Dedifferentiated amniotic fluid mesenchymal stem cell (primary cell): ENCODE measurements at regions not wholly inside any gene's neighbourhood (a gene's known extent, or its start where the extent isn't known, plus 50 kb on each side); places are given as distances from the start of the nearest gene placed in this dataset.

Experiments used
- DNase-seq: peaks from one replicate; pipeline ENCODE4 v3.0.0-alpha.2; 2016; ENCODE audit errors: extremely low spot score

DNA sequence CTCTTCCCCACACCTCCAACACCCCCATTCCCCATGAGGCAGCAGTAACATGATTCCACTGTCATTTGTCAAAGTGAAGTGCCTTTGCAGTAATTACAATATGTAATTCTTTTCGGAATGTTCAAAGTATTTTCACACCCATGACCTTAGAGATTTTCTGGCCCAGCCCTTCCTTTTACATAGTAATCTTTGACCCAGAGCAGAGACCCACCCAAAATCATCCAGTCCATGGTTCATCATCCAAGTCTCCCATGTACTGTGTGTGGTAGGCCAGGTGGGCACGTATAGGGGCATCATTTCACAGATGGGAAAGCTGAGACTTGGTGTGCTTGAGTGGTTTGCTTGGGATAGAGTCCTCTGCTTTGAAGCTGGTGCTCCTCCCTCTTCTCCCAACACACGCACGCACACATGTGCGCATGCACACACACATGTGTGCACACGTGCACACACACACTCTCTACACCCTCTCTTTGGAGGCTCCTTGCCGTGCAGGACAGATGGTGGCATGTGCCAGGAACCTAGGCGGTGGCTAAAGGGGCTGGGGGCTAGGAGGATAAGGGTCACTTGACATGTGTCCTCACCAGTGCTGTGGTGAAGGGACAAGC lies 284.7 kb upstream of the ROPN1 start:
- no peak for DNase-seq

DNA sequence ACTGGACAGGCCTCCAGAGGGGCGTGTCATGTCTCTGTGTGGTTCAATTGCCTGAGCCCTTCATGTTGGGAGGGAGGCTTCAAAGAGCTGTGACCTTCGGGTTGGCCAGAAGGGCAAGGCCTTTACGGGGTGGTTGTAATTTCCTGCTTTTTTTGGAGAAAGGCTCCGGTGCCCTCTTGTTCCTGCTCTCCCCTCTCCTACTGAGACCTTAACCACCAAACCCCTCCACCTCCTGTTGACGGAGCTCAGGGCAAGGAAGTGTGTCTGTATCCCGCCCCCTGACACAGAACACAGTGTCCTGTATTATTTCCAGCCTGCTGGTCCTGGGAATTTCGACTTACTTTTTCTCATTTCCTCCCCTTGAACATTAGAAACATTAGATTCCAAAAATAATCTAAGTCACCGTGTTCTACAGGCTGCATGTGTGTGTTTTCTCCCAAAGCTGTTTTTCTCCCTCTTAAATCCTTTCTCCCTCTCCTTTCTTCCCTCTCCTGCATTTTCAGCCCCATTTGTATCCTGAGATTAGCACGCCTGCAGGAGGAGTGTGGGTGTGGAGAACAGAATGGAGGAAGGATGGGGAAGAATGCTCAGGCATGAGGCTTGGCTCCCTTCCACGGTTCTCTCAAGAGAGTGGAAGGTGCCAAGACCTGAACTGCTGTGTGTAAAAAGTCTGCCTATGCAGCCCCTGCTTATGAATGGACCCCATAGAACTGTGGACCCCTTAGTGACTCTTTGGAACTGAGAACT lies 285.4 kb upstream of the ROPN1 start:
- no peak for DNase-seq

DNA sequence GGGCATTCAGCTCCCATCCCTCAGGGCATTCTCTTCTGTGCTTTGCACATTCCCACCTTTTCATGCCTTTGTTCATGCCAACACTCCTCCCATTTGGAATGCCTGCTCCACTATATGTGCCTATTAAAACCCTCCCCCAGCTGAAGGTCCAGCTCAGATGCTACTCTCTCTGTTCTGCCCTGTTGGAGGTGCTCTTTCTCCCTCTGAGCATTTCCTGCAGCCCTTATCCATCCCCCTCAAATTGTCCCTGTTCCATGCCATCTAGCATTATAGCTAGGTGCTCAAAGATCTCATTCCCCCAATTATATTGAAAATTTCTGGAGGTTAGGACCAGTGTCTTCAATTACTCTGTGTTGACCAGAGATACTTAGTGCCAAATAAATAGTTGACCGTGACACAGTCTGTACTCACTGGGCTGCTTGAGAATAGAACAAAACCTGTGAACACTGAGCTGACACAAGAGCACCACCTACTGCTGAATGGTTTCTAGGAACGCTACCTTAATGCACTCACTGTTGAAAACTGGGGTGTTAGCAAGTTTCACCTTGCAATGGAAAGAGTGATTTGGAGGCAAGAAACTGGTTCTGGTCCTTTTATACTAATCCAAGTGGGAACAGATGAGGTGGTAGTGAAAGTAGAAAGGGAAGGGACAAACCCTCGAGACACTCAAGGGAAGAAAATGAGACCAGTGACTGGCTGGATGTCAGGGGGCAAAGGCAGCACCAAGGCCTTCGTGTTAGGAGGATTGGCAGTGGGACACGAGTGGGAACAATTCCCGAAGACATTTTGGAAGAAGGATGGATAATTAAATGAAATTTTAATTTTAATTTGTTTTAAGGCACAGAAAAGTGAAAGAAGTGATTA lies 289.8 kb upstream of the ROPN1 start:
- DNase-seq: peak; percentile 33

DNA sequence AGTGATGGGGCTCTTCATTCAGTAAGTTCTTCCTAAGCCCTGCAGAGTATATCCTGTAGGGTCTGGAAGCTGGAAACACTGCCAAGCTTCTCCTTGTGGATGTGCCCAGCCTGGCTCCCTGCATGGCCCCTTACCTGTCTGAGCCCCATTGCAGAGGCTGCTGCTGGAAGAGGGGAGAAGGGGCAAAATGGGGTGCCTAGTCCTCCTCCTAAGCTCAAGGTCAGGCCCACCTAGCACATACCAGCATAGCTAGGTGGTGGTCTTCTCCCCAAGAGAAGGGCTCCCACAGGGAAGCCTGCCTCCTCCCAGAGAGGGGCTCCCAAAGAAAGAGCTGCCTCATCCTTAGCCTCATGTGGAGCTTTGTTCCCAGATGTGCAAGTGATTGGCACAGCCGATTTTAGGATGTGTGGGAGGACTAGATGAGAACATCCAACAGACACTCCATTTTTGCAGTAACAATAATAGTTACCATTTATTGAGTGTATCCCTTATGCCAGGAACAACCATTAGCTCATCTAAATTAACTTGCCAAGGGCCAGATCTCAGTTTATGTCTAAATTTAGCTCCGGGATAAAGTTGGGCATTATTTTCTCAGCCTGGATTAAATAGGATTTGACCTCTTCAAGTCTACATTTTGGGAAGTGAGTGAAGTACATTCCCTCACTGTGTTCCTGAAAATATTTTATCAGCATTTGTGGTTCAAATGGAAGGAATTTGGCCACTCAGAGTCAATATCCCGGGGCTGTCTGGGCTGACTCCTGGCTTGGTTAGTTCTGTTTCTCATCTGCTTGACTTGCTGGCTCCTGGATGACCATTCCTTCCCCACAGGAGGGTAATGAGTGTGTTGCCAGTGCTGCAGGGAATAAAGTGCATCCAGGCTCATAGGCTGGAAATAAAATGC lies 291.1 kb upstream of the ROPN1 start:
- peak; percentile 69 for DNase-seq

DNA sequence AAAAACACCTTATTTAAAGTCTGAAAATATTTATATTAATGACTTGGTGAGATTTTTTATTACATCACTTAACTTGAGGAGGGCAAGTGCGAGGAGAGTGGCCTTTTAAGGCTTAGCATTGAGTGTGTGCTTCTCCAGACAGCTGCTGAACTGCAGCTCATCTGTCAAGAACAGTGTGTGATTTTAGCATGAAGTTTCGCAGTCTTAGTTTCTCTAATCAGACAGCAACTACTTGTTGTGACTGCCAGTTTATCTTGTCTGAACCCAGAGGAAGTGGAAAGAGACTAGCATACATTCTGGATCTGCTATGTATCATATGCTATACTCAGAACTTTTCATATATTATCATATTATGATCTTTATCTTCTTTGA lies 291.7 kb upstream of the ROPN1 start:
- no peak for DNase-seq

DNA sequence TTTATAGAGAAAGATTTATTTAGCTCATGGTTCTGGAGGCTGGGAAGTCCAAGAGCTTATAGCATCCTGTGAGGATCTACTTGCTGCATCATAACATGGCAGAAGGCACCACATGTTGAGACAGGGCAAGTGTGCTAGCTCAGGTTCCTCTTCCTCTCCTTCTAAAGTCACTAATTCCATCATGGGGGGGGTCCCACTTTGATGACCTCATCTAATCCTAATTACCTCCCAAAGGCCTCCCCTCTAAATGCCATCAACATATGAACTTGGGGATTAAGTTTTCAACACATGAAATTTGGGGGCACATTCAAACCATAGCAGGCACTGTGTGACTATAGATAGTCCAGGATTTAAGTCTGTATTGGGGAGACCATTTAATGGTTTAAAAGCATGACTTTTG lies 297.1 kb upstream of the ROPN1 start:
- DNase-seq: no peak

DNA sequence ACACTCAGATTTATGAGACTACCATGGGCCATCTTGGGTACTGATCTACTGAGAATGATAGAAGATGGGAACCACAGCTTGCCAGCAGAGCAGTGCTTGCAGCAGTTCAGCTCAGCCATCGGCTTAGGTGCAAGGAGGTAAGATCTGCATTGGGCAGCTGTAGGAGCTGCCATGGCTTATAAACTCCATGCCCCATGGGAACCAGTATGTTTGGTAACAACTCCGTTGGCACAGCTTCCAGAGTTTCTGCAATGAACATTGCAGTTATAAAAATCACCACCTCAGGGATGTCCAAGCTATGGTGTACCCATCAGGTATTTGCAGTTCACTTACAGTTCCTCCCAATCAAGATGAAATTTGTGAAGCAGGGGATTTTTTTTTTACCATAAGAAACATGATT lies 299.1 kb upstream of the ROPN1 start:
- no peak for DNase-seq

DNA sequence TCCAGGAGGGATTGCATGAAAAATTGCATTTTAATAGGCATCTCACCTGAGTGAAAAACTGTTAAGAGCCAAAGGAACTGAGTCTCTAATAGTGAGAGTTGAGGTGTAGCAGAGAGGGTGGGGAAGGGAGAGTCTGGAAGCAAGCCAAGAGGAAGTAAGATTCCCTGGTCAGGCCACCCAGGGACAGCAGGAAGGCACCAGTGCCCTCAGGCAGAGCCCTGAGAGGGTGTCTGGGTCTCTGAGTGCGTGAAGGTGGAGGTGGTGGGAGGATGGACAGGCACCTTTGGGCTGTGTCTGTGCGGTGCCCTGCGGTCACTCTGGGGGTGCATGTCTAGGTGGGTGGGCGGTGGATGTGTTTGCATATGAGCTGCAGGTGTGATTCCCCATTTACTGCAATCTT lies 300.4 kb upstream of the ROPN1 start:
- DNase-seq: no peak

DNA sequence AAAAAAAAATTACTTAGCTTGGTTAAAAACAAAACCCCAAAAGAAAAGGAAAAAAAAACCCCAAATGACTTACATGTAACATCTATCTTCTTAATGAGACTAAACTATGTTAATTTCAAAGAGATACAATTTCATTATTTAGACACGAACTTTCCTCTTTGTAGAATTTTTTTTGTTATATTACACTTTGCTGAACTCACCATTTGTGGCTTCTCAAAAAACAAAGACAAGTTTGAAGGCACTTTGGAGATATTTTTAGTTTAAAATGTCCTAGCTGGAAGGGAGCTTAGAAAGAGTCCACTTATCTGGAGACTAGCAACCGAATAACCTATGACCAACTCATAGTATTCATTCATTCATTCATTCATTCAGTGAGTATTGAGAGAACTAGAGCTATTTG lies 301.7 kb upstream of the ROPN1 start:
- DNase-seq: no peak

DNA sequence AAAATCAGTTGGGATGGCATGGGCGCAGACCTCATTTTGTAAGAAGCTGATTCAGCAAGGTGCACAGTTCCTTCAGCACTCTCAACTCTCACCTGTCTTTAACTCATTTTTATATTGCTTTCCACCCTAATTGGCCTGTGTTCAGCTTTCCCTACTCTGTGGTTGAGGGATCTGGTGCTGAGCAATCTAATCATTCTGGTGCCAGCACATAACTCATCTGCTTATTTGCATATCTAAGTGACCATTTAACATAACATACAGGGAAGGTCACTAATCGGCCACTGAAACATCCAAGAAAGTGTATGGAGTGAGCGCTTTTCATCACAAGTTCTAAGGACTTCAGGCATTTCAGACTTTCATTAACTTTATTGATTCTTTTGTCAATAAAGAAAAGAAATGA lies 303.4 kb upstream of the ROPN1 start:
- DNase-seq: no peak

DNA sequence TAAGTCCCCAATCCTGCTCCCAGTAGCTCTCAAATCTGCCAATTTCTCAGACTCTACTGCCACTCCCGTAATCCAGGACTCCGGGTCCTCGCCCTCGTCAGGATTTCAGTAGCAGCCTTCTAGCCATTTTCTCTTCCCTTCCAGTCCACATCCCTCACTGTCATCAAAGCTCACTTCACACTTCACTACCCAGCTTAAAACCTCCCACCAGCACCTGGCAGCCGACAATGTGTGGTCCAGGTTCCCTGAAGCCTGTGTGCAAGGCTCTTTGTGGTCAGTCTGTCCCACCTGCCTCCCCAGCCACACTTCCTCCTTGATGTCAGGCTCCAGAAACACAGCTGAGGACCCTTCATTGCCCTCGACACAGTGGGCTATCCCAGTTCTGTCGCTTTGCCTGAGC lies 304.5 kb upstream of the ROPN1 start:
- DNase-seq: no peak

DNA sequence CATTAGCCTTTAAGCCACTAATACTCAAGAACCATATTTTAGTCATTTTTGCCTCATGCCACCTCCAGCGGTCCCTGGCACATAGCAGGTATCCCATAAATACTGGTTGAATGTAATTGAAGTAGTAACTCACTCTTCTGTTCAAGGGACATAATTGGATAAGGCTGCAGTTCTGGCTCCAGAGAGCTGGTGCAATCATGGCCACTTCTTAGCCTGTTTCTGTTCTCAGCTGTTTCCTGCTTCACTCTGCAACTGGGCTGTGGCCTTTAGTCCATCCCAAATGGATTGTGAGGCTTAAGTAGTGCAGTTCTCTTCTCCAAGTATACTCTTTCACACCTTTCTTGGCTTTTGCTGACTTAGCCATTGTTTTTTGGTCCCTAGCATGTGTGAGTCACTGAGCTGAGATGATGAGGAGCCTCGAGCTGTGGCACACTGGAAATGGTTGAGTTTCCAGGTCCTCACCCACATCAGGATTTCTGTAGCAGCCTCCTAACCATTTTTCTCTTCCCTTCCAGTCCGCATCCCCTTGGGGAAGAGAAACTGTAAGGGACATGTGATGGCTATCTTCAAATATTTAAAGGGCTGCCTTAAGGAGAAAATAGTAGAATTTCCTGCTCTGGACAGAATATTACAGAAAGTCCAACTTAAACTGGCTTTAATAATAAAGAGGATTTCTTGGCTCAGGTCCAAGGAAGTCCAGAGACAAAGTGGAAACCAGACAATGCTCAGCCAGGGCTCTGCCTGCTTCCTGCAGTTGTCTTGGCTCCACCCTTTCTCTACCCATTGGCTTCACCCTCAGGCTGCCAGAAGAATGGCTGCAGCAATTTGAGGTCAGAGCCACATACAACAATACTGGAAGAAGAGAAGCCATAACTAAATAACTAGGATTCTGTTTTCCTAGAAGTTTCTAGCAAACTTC lies 305.4 kb upstream of the ROPN1 start:
- DNase-seq: no peak

DNA sequence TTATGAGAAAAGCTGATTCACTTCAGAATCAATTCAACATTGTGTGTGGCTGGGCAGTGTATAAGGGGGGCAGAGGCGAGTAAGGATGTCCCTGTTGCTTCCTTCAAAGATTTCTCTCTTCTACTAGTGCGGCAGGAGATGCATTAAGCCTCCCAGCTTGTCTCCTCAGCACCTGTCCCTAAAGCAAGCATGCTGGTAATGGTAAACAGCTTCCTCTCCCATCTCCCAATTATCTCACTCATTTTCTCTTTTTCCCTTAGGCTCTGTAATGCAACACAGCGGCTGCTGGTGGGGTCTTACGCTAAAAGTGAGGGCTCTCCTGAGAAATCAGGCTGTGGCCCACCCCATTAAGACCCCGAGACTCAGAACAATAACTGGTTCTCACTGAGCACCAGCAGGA lies 306.4 kb upstream of the ROPN1 start:
- no peak for DNase-seq

DNA sequence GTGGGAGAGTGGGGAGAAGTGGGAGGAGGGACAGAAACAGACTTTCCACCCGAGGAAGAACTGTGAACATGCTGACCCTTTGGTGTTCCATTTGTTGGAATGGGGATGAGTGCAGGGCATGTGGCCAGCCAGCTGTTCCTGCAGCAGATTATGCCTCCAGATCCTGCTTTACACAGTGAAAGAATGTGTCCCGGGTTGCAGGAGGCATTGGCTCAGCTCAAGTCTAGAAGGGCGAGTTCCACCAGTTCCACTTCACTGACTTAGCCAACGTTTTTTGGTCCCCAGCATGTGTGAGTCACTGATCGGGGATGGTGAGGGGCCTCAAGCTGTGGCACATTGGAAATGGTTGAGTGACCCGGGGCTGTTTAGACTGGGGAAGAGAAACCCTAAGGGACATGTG lies 307.0 kb upstream of the ROPN1 start:
- DNase-seq: no peak

DNA sequence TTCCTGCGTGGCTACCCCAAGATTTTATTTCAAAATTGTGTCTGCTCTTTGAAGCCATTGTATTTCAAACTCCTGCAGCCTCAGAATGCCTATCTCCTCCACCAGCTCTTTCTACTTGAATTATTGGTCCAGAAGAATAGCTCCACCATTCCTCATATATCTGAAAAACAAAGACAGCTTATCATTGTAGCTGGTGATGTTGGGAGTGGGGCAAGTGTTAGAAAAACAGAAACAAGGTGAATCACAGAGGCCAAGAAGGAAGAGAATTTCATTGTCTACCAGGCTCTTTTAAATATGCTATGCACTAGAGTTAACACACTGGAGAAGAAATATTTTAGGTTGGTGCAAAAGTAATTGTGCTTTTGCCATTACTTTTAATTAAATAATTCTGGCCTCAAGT lies 307.9 kb upstream of the ROPN1 start:
- no peak for DNase-seq

DNA sequence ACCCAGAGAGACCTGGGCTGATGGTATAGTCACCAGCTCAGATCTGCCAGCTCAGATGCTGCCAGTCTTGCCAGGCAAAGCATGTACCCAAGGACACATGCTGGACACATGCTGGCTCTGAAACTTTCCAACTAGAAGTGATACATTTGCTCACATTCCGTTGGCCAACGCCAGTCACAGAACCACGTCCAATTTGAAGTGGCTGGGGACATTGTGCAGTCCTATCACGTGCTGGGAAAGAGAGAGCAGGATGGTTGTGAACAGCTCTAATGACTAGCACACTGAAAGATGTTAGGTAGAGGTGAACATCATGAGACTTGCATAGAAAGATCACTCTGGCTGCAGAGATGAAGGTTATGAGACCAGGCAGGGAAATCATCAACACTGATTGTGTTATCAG lies 308.5 kb upstream of the ROPN1 start:
- no peak for DNase-seq

DNA sequence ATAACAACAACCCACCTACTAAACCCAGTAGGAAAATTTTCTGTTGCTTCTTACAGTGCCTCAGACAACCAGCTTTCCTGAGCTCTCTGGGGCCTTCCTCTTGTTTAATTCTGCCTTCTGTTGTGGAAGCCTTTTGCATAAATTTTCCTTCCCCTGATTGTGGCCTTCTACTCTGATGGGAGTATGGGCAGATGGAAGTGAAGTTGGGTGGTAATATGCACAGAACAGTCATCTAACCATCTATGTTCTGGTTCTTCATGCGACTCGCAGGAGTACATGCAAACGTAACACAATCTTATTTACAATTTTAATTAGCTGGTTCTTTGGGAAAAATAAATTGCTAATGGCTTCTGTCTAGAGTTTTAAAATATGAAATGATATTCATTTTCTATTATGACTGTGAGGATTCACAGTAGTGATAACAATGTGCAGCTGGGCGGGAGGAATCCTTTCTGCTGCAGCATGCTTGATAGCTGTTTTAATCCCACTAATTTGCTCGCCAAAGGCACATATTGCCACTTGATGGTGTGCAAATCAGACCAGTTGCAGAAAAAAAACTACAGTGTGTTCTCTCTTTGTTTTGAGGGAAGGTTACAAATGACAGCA lies 311.5 kb upstream of the ROPN1 start:
- DNase-seq: no peak

DNA sequence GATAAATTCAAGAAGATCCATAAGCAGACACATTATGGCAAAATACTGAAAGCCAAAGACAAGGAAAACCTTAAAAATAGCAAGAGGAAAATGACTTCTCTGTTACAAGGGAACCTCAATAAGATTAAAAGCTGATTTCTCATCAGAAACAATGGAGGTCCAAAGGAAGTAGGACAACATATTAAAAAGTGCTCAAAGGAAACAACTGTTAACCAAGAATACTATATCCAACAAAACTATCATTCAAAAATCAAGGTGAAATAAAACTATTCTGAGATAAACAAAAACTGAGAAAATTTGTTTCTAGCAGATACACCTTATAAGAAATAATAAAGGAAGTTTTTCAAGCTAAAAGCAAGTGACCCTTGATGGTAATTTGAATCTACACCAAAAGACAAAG lies 314.7 kb upstream of the ROPN1 start:
- no peak for DNase-seq

DNA sequence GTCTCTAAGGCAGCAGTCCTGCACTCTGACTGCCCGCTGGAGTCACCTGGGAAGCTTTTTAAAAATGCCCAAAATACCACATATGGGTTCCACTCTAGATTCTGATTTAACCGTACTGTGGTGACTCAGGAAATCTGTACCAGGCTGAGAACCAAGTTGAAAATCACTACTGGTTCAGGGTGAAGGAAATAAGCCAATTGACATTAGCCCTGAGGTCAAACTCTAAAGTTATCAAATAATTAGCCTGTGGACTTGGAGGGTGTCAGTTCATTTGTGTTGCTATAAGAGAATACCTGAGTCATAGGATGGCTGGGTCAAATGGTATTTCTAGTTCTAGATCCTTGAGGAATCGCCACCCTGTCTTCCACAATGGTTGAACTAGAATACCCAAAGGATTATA lies 321.7 kb upstream of the ROPN1 start:
- DNase-seq: no peak

DNA sequence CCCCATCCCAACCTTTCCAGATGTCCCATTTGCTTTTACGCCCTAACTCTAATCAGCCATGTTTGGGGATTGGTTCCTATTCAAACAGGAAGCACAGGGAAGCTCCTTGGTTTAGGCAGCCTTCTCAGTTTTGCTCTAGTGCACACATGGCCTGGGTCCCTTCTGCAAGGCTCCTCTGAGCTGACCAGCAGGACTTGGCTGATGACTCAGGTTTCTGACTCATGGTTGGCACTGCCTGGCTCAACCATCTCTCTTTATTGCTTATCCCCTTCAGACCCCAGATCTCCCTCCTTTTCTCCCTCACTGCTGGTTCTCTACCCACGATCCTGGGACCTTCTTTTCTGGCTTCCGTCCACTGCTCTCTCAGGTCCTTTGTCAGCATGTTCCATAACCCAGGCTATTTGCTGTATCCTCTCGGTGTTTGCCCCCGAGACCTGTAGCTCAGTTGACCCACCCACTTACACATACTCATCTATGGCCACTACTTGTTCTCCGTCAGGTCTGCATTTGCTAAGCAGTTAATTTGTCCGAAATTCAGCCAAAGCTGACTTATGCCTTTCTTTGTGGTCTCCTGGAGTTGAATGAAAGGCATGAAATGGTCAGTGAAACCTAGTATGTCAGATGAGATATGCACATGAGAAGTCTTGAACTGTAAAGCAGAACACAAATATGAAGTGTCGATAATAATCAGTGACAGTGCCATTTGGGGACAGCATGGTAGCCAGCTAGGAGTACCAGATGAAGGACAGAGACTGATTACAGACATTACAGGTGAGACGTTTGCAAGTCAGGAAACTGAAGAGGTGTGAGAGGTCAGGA lies 323.5 kb upstream of the ROPN1 start:
- no peak for DNase-seq
